Activated naive CD4-positive, alpha-beta T cell treated with anti-CD3 and anti-CD28 coated beads for 36 hours (primary cell): ENCODE measurements at regions not wholly inside any gene's neighbourhood (a gene's known extent, or its start where the extent isn't known, plus 50 kb on each side); places are given as distances from the start of the nearest gene placed in this dataset.
A peak's percentile ranks its signal among the peaks of the same experiment; 100 is the strongest.

Source experiments
- CTCF ChIA-PET: fragments of 350-600 bp; sonication (Branson Sonifier 250); formaldehyde crosslinking; loops from one replicate; lab custom pipeline; 2021; ENCODE audit warnings: antibody characterized with exemption; lab: Charles Lee
- DNase-seq: peaks from one replicate; pipeline ENCODE4 v3.0.0-alpha.2; 2020
- H3K27ac Mint-ChIP-seq: one replicate; pipeline ENCODE4 v1.8.0; 2021; ENCODE audit warnings: mild to moderate bottlenecking, mixed read lengths
- H3K27me3 Mint-ChIP-seq: one replicate; pipeline ENCODE4 v1.8.0; 2021; ENCODE audit warnings: low read depth, mixed read lengths
- H3K36me3 Mint-ChIP-seq: one replicate; pipeline ENCODE4 v1.8.0; 2021; ENCODE audit warnings: low read depth, mixed read lengths
- H3K4me1 Mint-ChIP-seq: one replicate; pipeline ENCODE4 v1.8.0; 2021; ENCODE audit warnings: low read depth, mixed read lengths
- H3K4me3 Mint-ChIP-seq: one replicate; pipeline ENCODE4 v1.8.0; 2021; ENCODE audit warnings: mild to moderate bottlenecking, moderate library complexity, mixed read lengths
- H3K9me3 Mint-ChIP-seq: one replicate; pipeline ENCODE4 v1.8.0; 2021; ENCODE audit warnings: mixed read lengths
- intact Hi-C: fragments of 100-400 bp; cut with micrococcal nuclease; formaldehyde crosslinking; loops from one replicate; pipeline ENCODE4 v1.15.1; 2023

DNA sequence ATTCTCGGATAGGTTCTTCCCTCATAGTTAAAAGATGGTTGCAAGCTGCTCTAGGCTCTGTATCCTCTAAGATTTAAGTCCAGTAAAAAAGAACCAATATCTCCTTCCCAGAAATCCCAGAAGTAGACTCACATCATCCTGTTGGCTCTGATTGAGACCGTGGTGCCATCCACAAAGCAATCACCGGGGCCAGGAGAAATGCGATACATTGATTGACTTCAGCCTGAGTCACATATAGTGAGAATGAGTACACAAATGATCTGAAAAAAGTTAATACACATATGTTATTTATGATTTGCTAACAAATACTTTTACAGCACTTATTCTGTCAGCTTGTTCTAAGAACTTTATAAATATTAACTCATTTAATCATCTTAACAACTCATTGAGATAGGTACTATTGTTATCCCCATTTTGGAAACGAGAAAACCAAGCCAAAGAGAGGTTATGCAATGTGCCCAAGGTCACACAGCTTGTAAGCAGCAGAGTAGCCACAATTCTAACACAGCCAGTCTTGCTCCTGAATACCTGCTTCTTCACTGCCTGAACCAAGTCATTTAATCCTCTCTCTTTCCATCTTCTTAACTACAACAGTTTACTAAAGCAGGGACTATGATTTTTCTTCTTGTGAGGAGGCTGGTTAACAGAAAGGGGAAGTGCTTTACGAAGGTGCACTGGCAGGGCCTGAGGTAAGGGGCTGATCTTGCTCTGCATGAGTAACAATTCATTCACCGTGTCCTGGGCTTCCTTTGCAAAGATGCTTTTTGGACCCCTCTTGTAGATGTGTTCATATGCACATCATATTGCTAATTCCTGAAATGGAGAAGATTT, 177.0 kb downstream of the REEP3 start:
- Mint-ChIP-seq H3K4me3 (no peak overlapping the region), H3K27me3 (no peaks in the 10 kb centered on the region), H3K27ac (no peak overlapping the region), H3K4me1 (peaks cover 5% of the 10 kb centered on the region), H3K9me3 (peaks cover 2% of the 10 kb centered on the region), H3K36me3 (no peaks in the 10 kb centered on the region)
- intact Hi-C loops = no loop called here
- no peak for DNase-seq
- CTCF ChIA-PET = interaction anchor here (1.2 kb wide), 1 partner anchor 532 kb away, joined by 5 read pairs; no protein-coding TSS in a partner anchor

- Mint-ChIP-seq H3K27me3 (no peaks in the 10 kb centered on the region), H3K27ac (no peak overlapping the region), H3K4me1 (peaks cover 5% of the 10 kb centered on the region), H3K36me3 (no peaks in the 10 kb centered on the region), H3K9me3 (peaks cover 2% of the 10 kb centered on the region), H3K4me3 (no peak overlapping the region)
- DNase-seq = no peak
- intact Hi-C loops = no loop called here
- CTCF ChIA-PET = interaction anchor here (1.1 to 1.2 kb wide), 2 partner anchors 9 to 532 kb away, joined by 4 to 5 read pairs; no protein-coding TSS in a partner anchor
These were observed 177.6 kb downstream of the REEP3 start for GRCh38 chr10:63698787-63699150.

GRCh38 chr10:63699785-63700613, 178.8 kb downstream of the REEP3 start:
- H3K36me3 Mint-ChIP-seq = no peaks in the 10 kb centered on the region
- intact Hi-C loops = loop anchor here (10.0 kb wide), 2 partner anchors 945 to 1795 kb away; partner anchors contain the start of gene ARID5B
- DNase-seq = peak; percentile 18
- H3K4me1 Mint-ChIP-seq = peaks cover 5% of the 10 kb centered on the region
- H3K27ac Mint-ChIP-seq = no peak overlapping the region
- no peak overlapping the region for H3K4me3 Mint-ChIP-seq
- no peaks in the 10 kb centered on the region for H3K27me3 Mint-ChIP-seq
- H3K9me3 Mint-ChIP-seq = no peaks in the 10 kb centered on the region
- CTCF ChIA-PET = interaction anchor here (0.7 to 1.6 kb wide), 6 partner anchors 10 to 534 kb away, joined by 3 to 7 read pairs (median 4); no protein-coding TSS in a partner anchor

DNA sequence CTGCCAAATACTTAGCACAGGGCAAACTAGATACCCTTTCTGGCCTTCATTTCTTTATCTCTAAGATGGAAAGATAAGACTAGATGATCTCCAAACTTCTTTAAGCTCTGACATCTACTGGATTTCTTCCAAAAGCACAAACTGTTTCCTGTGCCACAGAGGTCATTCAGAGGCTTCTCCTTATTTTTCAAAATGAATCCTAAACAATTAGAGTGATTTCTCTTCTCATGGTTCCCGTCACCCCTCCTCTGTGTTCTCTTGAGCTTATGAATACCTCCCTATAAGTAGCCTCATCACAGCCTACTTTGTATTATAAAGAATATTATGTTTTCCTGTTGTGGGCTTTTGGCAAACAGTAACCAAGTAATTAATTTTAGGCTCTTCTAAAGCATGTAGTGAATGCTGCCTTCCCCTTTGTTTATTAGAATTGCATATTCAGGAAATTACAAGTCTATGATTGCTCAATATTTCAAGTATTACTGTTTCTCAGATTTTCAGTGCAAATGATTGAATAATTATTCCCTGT, 179.5 kb downstream of the REEP3 start:
- Mint-ChIP-seq H3K4me1 (peaks cover 5% of the 10 kb centered on the region), H3K9me3 (no peaks in the 10 kb centered on the region), H3K27me3 (no peaks in the 10 kb centered on the region), H3K27ac (no peak overlapping the region), H3K36me3 (no peaks in the 10 kb centered on the region), H3K4me3 (no peak overlapping the region)
- CTCF ChIA-PET = interaction anchor here (1.0 to 1.6 kb wide), 3 partner anchors 18 to 73 kb away, joined by 3 to 7 read pairs (median 5); no protein-coding TSS in a partner anchor
- intact Hi-C loops = loop anchor here (10.0 kb wide), 2 partner anchors 946 to 1796 kb away; partner anchors contain the start of gene ARID5B
- DNase-seq = no peak

- no peak overlapping the region for H3K27ac Mint-ChIP-seq
- DNase-seq = no peak
- CTCF ChIA-PET = no interaction called here
- H3K9me3 Mint-ChIP-seq = no peaks in the 10 kb centered on the region
- H3K27me3 Mint-ChIP-seq = no peaks in the 10 kb centered on the region
- H3K36me3 Mint-ChIP-seq = no peaks in the 10 kb centered on the region
- intact Hi-C loops = loop anchor here (10.0 kb wide), 2 partner anchors 947 to 1797 kb away; partner anchors contain the start of gene ARID5B
- no peak overlapping the region for H3K4me3 Mint-ChIP-seq
- H3K4me1 Mint-ChIP-seq = peaks cover 10% of the 10 kb centered on the region
These were observed 180.9 kb downstream of the REEP3 start for GRCh38 chr10:63702092-63702491.

DNA sequence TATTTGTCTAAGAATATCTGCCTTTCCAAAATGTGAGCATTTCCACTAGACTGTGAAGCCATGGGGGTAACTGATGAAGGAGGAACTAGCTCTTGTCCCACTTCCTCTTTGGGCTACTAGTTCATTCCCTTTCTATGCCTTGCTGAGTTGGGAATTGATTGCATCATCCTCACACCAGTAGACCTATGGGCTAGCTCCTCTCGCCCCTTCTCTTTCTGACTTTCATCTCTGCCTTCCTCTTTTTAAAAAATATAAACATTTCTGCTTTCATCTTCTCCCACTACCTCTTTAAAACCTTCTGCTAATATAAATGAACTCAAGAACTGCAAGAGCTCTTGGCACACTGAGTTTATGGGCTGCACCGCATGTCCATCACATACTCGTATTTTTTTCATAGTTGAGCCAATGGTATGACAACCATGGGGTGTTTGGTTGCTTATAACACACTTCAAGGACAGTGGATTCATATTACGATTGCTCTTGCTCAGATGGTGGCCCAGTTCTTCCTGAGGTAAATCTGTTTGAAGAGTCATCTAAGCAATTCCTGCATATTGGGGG, 182.0 kb downstream of the REEP3 start:
- intact Hi-C loops = loop anchor here (10.0 kb wide), 2 partner anchors 948 to 1798 kb away; partner anchors contain the start of gene ARID5B
- peaks cover 18% of the 10 kb centered on the region for H3K4me1 Mint-ChIP-seq
- H3K4me3 Mint-ChIP-seq = no peak overlapping the region
- no peaks in the 10 kb centered on the region for H3K36me3 Mint-ChIP-seq
- no peaks in the 10 kb centered on the region for H3K27me3 Mint-ChIP-seq
- H3K9me3 Mint-ChIP-seq = no peaks in the 10 kb centered on the region
- DNase-seq = no peak
- CTCF ChIA-PET = interaction anchor here (0.7 to 0.9 kb wide), 3 partner anchors 17 to 172 kb away, joined by 3 read pairs; no protein-coding TSS in a partner anchor
- no peak overlapping the region for H3K27ac Mint-ChIP-seq

DNA sequence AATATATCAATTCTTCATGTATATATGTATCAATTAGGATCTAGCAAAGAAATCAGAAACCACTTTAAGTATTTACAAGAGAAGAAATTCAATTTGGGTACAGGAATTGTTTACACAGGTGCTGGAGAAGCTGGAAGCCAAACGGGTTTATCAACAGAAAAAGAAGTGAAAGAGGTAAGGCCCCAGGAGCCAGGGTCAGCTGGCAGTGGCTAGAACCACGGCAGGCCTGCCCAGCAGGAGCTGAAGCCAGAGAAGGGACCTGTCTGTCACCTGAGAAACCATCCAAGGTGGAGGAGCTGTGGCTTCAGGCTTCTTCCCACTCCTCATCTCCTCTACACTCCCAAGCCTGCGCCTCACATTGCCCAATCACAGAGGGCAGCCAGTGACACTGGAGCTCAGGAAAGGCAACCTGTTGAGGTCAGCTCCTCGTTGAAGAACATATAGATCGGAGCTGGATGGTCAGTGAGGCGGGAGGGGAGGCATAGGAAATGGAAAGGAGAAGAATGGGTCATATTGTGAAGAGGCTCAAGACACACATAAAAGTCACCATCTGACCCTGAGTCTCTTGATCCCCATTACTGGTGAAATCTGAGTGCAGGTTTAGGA, 182.6 kb downstream of the REEP3 start:
- Mint-ChIP-seq H3K4me3 (no peak overlapping the region), H3K9me3 (no peaks in the 10 kb centered on the region), H3K4me1 (peaks cover 22% of the 10 kb centered on the region), H3K27ac (no peak overlapping the region), H3K27me3 (no peaks in the 10 kb centered on the region), H3K36me3 (no peaks in the 10 kb centered on the region)
- CTCF ChIA-PET = interaction anchor here (0.7 to 1.4 kb wide), 6 partner anchors 8 to 537 kb away, joined by 3 to 4 read pairs (median 3); no protein-coding TSS in a partner anchor
- intact Hi-C loops = loop anchor here (10.0 kb wide), 2 partner anchors 949 to 1799 kb away; partner anchors contain the start of gene ARID5B
- DNase-seq = no peak

- H3K4me3 Mint-ChIP-seq = no peak overlapping the region
- H3K27me3 Mint-ChIP-seq = no peaks in the 10 kb centered on the region
- H3K27ac Mint-ChIP-seq = peak overlapping the region; percentile 27
- peak; percentile 58 for DNase-seq
- intact Hi-C loops = loop anchor here (1.0 to 10.0 kb wide), 17 partner anchors 78 to 1803 kb away; partner anchors contain the start of genes ARID5B, EGR2 and NRBF2
- peaks cover 17% of the 10 kb centered on the region for H3K4me1 Mint-ChIP-seq
- CTCF ChIA-PET = interaction anchor here (0.7 to 3.1 kb wide), 6 partner anchors 11 to 273 kb away, joined by 3 to 16 read pairs (median 4); no protein-coding TSS in a partner anchor
- no peaks in the 10 kb centered on the region for H3K9me3 Mint-ChIP-seq
- no peaks in the 10 kb centered on the region for H3K36me3 Mint-ChIP-seq
These were observed 186.2 kb downstream of the REEP3 start for GRCh38 chr10:63707254-63707910.

DNA sequence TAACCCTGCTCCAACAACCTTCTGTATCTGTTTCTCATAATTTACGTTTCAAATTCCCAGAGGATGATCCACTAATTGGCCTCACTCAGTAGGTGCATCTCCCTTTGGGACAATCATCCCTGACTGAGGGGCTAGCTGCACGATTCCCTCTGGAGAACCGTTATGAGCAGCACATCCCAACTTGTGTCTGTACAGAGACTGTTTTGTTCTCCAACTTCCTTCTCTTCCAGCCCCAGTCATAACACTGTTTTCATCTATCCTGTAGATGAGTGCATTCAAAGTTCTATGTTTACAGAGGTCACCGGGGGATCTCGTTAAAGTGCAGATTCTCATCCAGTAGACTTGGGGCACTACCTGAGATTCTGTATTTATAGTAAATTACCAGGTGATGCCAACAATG, 187.2 kb downstream of the REEP3 start:
- CTCF ChIA-PET = interaction anchor here (2.2 to 3.1 kb wide), 2 partner anchors 10 to 12 kb away, joined by 6 to 16 read pairs; no protein-coding TSS in a partner anchor
- Mint-ChIP-seq H3K27ac (no peak overlapping the region), H3K27me3 (no peaks in the 10 kb centered on the region), H3K36me3 (no peaks in the 10 kb centered on the region), H3K4me3 (no peak overlapping the region), H3K4me1 (peaks cover 17% of the 10 kb centered on the region), H3K9me3 (no peaks in the 10 kb centered on the region)
- intact Hi-C loops = loop anchor here (5.0 to 10.0 kb wide), 6 partner anchors 351 to 1804 kb away; partner anchors contain the start of gene ARID5B
- no peak for DNase-seq

GRCh38 chr10:63710703-63711102, 189.5 kb downstream of the REEP3 start:
- Mint-ChIP-seq H3K9me3 (no peaks in the 10 kb centered on the region), H3K4me3 (no peak overlapping the region), H3K27me3 (no peaks in the 10 kb centered on the region), H3K4me1 (peaks cover 17% of the 10 kb centered on the region), H3K27ac (no peak overlapping the region), H3K36me3 (no peaks in the 10 kb centered on the region)
- CTCF ChIA-PET = interaction anchor here (0.6 to 1.9 kb wide), 4 partner anchors 10 to 577 kb away, joined by 3 to 13 read pairs (median 5); no protein-coding TSS in a partner anchor
- no peak for DNase-seq
- intact Hi-C loops = no loop called here
